ENCODE measurements at regions not wholly inside any gene's neighbourhood (a gene's known extent, or its start where the extent isn't known, plus 50 kb on each side); places are given as distances from the start of the nearest gene placed in this dataset.

DNA sequence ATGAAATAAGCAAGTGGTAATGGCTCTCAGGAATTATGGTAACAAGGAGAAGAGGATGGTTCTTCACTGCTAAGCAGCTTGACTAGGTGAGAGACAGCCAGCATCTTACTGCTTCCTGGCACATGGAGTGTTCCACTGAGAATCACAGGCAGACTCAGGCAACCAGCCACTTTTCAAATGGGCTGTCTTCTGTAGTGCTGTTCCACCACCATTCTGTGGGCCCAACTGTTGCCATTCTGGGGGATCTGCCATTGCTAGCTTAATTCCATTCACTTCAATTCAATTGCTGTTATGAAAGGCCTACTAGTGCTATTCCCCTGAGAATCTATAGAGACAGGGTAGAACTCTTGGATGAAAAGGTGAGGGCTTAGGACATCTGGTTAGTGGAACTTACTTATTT is 341.9 kb downstream of the KCNRG start:
- no peak for DNase-seq
- peak overlapping the region; percentile 48 to 82 (median 74) for H3K27ac ChIP-seq
- intact Hi-C loops (cut with DNase I) = no loop called here

GRCh38 chr13:50357586-50358118 is 342.4 kb downstream of the KCNRG start:
- Histone ChIP-seq H3K27ac (peak overlapping the region; percentile 73 to 86 (median 78)), H3K4me3 (no peak overlapping the region), H3K36me3 (replicated peaks in 1 of 2; ENCODE audit: insufficient read depth in 1 of 2, low read depth in 2 of 2) (no peaks in the 10 kb centered on the region), H3K9me3 (no peaks in the 10 kb centered on the region), H3K4me1 (peaks cover 34% of the 10 kb centered on the region), H3K27me3 (no peaks in the 10 kb centered on the region)
- TF ChIP-seq POLR2A (IDR thresholded peaks at IDR 0.05) (peak in 2 of 3 donors; percentile 29 to 51), CTCF (IDR thresholded peaks at IDR 0.05) (peak in 2 of 7 experiments; percentile 7 to 15)
- DNase-seq (peak; percentile 79 to 92 (median 83)), ATAC-seq (peak; percentile 99)
- intact Hi-C loops (cut with DNase I) = no loop called here
- 18 to 21% methylated on average over 9 of the region's 9 CpGs for WGBS, 2 donors

More for the DNA sequence above, 341.9 kb downstream of the KCNRG start:
- Histone ChIP-seq H3K27me3 (no peaks in the 10 kb centered on the region), H3K4me1 (peaks cover 34% of the 10 kb centered on the region), H3K4me3 (no peak overlapping the region), H3K9me3 (no peaks in the 10 kb centered on the region), H3K36me3 (replicated peaks in 1 of 2; ENCODE audit: insufficient read depth in 1 of 2, low read depth in 2 of 2) (no peaks in the 10 kb centered on the region)
- no peak for TF ChIP-seq CTCF (IDR thresholded peaks at IDR 0.05)
- no peak for TF ChIP-seq POLR2A (IDR thresholded peaks at IDR 0.05)
- peak; percentile 1 for ATAC-seq

- no peak overlapping the region for H3K4me3 ChIP-seq
- TF ChIP-seq CTCF (IDR thresholded peaks at IDR 0.05) (no peak), POLR2A (IDR thresholded peaks at IDR 0.05) (no peak)
- no peaks in the 10 kb centered on the region for H3K9me3 ChIP-seq
- intact Hi-C loops (cut with DNase I) = no loop called here
- H3K36me3 ChIP-seq (replicated peaks in 1 of 2; ENCODE audit: insufficient read depth in 1 of 2, low read depth in 2 of 2) = no peaks in the 10 kb centered on the region
- peaks cover 34% of the 10 kb centered on the region for H3K4me1 ChIP-seq
- 42 to 43% methylated on average over 1 of the region's 1 CpG for WGBS, 2 donors
- DNase-seq (peak in 1 of 4 donors; percentile 23), ATAC-seq (no peak)
- H3K27ac ChIP-seq = peak overlapping the region; percentile 73 to 86 (median 78)
- H3K27me3 ChIP-seq = no peaks in the 10 kb centered on the region
These were observed 343.2 kb downstream of the KCNRG start for GRCh38 chr13:50358231-50359040.

GRCh38 chr13:50359041-50359367 is 343.8 kb downstream of the KCNRG start:
- H3K27ac ChIP-seq = peak overlapping the region in 3 of 4 donors; percentile 73 to 82 (median 74)

More at GRCh38 chr13:50359041-50359367, 343.8 kb downstream of the KCNRG start:
- H3K4me3 ChIP-seq = no peak overlapping the region
- no peaks in the 10 kb centered on the region for H3K36me3 ChIP-seq (replicated peaks in 1 of 2; ENCODE audit: insufficient read depth in 1 of 2, low read depth in 2 of 2)
- ATAC-seq (no peak), DNase-seq (no peak)
- intact Hi-C loops (cut with DNase I) = no loop called here
- TF ChIP-seq CTCF (IDR thresholded peaks at IDR 0.05) = no peak
- H3K4me1 ChIP-seq = peaks cover 34% of the 10 kb centered on the region
- WGBS, 2 donors = 92 to 93% methylated on average over 3 of the region's 3 CpGs
- H3K27me3 ChIP-seq = no peaks in the 10 kb centered on the region
- no peaks in the 10 kb centered on the region for H3K9me3 ChIP-seq

Measured in body of pancreas (tissue), 4 donors.